SK-N-MC (cell line): ENCODE measurements at regions not wholly inside any gene's neighbourhood (a gene's known extent, or its start where the extent isn't known, plus 50 kb on each side); places are given as distances from the start of the nearest gene placed in this dataset.

ENCODE experiments used
- EZH2 ChIP-seq: fragments of 200-600 bp; sonication (generic); IDR thresholded peaks from one replicate; pipeline ENCODE4 v1.6.1; 2017; ENCODE audit warnings: antibody characterized with exemption
- FOXP2 ChIP-seq: optimal IDR thresholded peaks from 2 replicates; pipeline ENCODE3; 2011; ENCODE audit warnings: mild to moderate bottlenecking, moderate library complexity; ENCODE audit not compliant: insufficient read depth; ENCODE audit errors: extremely low read length, control extremely low read depth
- POLR2AphosphoS5 ChIP-seq: IDR thresholded peaks from 2 replicates; pipeline ENCODE4 v1.6.1; 2012; ENCODE audit warnings: mild to moderate bottlenecking, low read depth, low read length, borderline replicate concordance

- TF ChIP-seq EZH2 (no peak), POLR2AphosphoS5 (no peak), FOXP2 (no peak)
Measured at GRCh38 chr13:47719164-47719563, 281.9 kb downstream of the SUCLA2 start.
